NCI-H510A (cell line): ENCODE measurements at regions not wholly inside any gene's neighbourhood (a gene's known extent, or its start where the extent isn't known, plus 50 kb on each side); places are given as distances from the start of the nearest gene placed in this dataset.

Experiments
- DNase-seq: peaks from one replicate; lab custom pipeline; 2025; lab: John Stamatoyannopoulos, UW

DNA sequence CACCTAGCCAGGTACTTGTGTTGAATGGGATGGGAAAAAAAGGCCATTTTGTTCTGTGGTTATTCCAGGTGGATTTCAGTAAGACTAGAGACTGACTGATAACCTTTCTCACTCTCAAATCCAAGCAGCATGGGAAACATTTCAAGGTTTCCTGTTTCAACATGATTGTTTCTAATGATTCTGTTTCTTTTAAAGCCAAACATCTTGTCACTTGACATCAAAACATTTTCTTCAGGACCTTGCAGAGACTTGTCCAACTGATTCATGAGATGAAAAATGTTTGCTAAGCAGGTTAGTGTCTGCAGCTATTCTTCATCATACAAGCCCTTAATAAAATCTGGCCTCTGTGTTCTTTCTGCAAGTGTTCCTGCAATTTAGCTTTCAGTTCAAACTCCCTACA is 456.5 kb upstream of the CWC22 start:
- DNase-seq = no peak

GRCh38 chr2:180461761-180462160 is 454.7 kb upstream of the CWC22 start:
- no peak for DNase-seq

DNA sequence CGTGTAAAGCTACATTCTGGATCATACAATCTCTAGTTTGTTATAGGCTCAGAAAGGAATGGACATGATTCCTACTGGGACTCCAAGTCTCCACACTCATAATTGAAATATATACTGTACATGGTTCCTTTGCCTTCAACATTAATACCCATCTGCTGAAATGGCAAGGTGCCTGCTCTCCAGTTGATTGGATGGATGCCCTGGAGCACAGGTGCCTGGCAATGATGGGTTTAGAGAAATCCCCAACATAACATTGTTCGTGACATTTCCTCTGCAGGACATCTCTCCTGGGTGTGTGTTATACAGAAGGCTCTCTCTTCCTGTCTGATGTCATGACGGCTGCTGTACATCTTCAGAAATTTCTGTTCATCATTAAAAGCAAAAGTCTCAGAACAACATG is 449.7 kb upstream of the CWC22 start:
- DNase-seq = no peak

GRCh38 chr2:180450841-180451240 is 443.7 kb upstream of the CWC22 start:
- no peak for DNase-seq

- no peak for DNase-seq
Measured at GRCh38 chr2:180449171-180449915, 442.2 kb upstream of the CWC22 start.

- DNase-seq = no peak
Measured at GRCh38 chr2:180446492-180446891, 439.4 kb upstream of the CWC22 start.

DNA sequence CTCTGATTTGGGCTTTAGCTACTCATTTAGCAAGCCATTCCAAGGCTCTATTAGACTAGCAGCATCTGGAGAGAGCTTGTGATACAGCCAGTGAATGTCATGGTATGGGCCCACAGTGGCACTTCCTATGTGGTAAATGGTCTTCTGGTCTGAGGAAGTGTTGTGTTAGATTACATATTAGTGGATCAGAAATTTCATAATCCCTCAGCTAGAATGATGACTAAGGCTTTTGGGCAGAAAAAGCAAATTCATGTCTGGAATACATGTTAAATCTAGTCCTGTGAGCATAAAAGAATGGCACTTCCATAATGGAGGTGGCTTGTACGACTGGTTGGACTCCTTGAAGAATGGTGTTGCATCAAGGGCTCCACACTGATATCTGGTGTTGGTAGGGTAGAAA is 436.8 kb upstream of the CWC22 start:
- DNase-seq = no peak

DNA sequence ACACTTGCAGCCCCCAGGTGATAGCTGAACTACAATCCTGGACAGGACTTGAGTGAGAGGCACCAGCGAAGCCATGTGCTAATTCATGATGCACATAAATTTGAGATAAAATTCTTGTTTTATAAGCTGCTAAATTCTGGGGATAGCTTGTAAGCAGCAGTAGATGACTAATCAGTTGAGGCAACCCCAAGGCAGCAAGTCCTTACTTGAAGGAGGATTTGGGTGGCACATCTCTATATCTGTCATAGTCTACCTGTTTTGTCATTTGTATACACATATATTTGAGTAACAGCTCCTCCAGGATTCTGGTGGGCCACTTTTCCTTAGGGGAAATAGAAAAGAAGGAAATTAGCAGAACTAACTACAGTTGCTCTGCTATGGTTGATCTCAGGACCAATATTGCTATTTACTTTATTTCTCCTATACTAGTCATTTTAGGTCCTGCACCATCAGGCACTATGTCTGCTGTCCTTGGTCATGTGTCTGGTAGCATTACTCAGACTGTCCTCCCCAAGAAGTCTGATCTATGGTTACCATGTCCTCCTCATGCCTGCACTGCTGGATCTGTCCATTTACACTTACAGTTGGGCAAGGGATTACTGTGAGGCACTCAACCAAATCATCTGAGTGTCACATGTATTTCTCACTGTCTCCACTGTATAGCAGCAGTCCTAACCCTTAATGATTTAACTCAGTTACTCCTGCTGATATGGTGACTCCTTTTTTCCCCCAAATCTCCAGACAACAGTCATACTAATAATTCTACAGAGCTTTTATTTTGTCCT is 436.0 kb upstream of the CWC22 start:
- DNase-seq = no peak

DNA sequence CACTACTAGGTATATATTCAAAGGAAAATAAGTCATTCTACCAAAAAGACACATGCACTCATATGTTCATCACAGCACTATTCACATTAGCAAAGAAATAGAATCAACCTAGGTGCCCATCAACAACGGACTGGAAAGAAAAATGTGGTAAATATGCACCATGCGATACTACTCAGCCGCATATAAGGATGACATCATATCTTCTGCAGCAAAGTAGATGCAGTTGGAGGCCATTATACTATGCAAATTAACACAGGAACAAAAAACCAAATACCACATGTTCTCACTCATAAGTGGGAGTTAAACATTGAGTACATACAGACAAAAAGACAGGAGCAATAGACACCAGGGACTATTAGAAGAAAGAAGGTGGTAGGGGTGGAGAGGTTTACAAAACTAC is 412.1 kb upstream of the CWC22 start:
- no peak for DNase-seq

DNA sequence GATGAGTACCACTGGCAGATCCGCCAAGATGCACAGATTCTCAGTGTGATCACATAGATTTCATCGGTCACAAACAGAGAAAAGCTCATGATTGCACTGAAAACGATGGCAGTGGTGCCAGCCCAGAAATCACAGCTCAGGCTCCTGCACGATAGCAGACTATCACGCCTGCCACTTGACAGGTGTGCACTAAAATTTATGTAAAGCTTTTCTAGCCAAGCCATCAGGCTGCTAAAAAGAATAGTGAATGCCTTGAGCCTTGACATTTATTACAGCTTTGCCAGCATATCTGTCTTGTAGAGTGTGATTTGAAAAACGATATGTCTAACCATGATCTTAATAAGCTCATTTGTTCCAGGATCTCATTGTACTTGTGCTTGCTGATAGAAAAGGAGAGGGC is 409.5 kb upstream of the CWC22 start:
- no peak for DNase-seq

- DNase-seq = peak; percentile 30
Measured at GRCh38 chr2:180413336-180413735, 406.2 kb upstream of the CWC22 start.

GRCh38 chr2:180412219-180412618 is 405.1 kb upstream of the CWC22 start:
- DNase-seq = no peak

DNA sequence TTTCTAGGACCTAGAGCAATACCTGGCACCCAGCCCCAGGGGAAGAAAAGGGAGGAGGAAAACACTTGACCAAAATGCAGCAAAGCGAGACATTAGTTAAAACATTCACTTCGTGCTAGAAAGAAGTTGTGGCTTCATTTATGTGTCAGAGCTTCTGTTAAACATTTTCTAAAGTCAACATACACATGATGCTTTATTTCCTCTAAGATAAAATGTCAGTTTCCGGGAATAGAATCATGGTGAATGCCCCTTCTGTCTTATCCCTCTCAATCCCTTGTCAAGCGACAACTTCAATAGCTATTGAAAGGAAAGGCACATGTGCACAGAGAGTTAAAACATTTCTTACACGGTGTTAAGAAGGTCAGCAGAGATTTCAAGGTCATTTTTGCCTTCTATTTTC is 404.6 kb upstream of the CWC22 start:
- DNase-seq = no peak

DNA sequence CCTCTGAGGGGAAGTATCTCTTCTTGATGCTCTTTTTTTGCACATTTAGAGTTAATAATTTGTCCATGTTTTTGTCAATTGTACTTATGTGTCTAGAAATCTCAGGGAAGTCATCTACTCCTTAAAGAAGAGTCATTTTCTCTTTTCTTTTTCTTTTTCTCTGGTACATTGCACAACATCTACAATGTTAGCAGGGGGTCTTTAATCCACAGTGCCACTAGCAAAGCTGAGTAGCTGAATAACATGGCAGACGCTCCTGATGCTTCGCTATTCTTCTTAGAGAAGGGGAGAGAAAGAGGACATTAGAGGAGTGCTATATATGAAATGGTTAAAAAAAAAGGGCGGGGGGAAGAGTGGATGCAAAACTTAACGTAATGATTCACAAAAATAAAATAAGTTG is 399.6 kb upstream of the CWC22 start:
- DNase-seq = no peak

GRCh38 chr2:180405520-180405919 is 398.4 kb upstream of the CWC22 start:
- no peak for DNase-seq

GRCh38 chr2:180394305-180394704 is 387.2 kb upstream of the CWC22 start:
- no peak for DNase-seq

DNA sequence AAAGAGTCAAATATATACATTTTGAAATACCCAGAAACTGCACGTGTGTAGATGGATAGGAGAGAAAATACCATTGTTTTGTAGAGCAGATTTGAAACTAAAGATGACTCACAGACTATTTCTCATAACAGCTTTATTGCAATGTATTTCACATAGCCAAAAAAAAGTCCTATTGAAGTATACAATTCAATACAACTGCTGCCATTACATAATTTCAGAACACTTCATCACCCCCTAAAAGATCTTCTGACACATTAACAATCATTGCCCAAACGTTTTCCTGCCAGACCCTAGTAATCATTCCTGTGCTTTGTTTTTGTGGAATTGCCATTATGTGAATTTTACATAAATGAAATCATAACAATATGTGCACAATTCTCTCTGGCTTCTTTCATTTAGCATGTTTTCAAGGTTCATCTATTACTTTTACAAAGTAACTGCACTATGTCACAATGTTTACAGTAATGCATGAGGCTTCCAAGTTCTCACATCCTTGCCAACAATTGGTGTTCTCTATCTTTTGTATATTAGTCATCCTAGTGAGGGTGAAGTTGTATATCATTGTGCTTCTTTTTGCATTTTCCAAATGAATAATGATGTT is 378.6 kb upstream of the CWC22 start:
- DNase-seq = no peak

GRCh38 chr2:180376066-180376465 is 369.0 kb upstream of the CWC22 start:
- no peak for DNase-seq

DNA sequence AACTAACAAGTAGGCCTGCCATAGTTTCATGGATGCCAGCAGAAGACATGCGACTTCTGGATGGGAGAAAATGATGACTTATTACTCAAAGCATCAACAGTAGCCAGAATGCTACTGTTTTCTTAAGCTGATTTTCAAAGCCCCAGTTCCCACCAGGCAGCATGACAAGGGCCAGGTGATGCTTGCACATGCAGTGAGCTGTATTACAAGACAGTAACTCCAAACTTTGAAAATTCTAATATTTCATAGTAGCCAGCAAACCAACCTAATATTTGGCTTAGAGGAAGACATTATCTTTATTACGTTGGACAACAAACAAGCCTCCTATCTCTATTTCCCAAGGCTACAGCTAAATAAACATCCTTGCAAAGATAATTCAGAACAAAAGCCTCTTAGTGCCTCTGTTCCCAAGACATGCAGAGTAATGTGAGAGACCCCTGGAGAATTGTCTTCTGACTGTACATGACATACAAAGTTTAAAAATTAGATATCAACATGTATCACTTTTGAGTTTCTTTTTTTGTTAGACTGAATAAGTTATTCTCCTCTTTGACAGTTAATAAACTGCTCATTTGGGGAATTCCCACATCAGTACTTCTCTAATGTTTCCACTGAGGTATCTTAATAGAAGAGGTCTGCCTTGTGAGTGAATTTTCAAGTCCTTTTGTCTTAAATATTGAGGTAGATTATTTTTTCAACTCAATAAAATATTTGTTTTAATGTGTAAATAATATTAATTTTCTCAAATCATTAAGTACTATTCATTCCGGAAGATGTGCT is 367.6 kb upstream of the CWC22 start:
- DNase-seq = no peak

- DNase-seq = no peak
Measured at GRCh38 chr2:180370511-180371205, 363.6 kb upstream of the CWC22 start.

DNA sequence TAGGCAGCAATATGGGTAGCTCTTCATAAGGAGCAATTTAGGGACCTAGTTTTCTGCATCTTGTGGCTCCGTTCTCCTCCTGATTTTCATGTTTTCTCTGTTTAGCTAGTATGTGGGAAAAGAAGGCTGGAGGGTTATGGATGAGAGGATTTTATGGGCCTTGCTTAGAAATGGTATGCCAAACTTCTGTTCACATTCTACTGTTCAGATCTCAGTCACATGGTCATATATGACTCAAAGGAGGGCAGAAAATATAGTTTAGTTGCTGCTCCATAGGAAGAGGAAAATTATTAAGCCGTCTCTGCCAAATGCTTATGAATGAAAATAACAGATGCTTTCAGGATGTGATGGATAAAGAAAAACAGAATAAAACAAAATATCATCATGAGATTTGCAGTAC is 361.8 kb upstream of the CWC22 start:
- no peak for DNase-seq

GRCh38 chr2:180367815-180368214 is 360.7 kb upstream of the CWC22 start:
- no peak for DNase-seq
